A673 (cell line): ENCODE measurements at regions not wholly inside any gene's neighbourhood (a gene's known extent, or its start where the extent isn't known, plus 50 kb on each side); places are given as distances from the start of the nearest gene placed in this dataset.

Experiments
- BruUV-seq: library from RNA; stranded (reverse); fragments of 400-500 nt; replicated peaks from 2 replicates; lab custom pipeline; 2021; lab: Mats Ljungman, UMichigan
- CTCF ChIA-PET: fragments of 300-600 bp; sonication (Branson Sonifier 250); formaldehyde crosslinking; loops from one replicate; lab custom pipeline; 2022; ENCODE audit warnings: antibody characterized with exemption; lab: Charles Lee
- POLR2A ChIA-PET: fragments of 300-600 bp; sonication (Branson Sonifier 250); formaldehyde crosslinking; loops from one replicate; lab custom pipeline; 2022; ENCODE audit warnings: antibody characterized with exemption; ENCODE audit not compliant: low non-redundant PET; lab: Charles Lee
- DNase-seq: peaks from one replicate; pipeline ENCODE4 v3.0.0-alpha.2; 2015; ENCODE audit warnings: low spot score
- H3K27ac ChIP-seq: fragments of 200-600 bp; sonication (generic); 2 replicates; pipeline ENCODE4 v1.5.1; 2016; ENCODE audit warnings: mixed run types, low read depth, mild to moderate bottlenecking, mixed read lengths, antibody characterized with exemption, low read length; ENCODE audit not compliant: poor library complexity, severe bottlenecking
- H3K27me3 ChIP-seq: fragments of 200-600 bp; sonication (generic); replicated peaks from 2 replicates; pipeline ENCODE4 v1.6.1; 2017; ENCODE audit warnings: mixed run types, low read depth, mild to moderate bottlenecking, mixed read lengths, antibody characterized with exemption, low read length; ENCODE audit not compliant: insufficient read depth, poor library complexity
- H3K36me3 ChIP-seq: fragments of 200-600 bp; sonication (generic); 2 replicates; pipeline ENCODE4 v1.6.1; 2016; ENCODE audit warnings: mixed run types, mild to moderate bottlenecking, mixed read lengths, antibody characterized with exemption, low read length; ENCODE audit not compliant: insufficient read depth, poor library complexity, severe bottlenecking
- H3K4me1 ChIP-seq: fragments of 200-600 bp; sonication (generic); 2 replicates; pipeline ENCODE4 v1.6.1; 2017; ENCODE audit warnings: mixed run types, mild to moderate bottlenecking, mixed read lengths, antibody characterized with exemption, low read length; ENCODE audit not compliant: insufficient read depth, poor library complexity, severe bottlenecking
- H3K4me3 ChIP-seq: fragments of 200-600 bp; sonication (generic); 2 replicates; pipeline ENCODE4 v1.5.1; 2016; ENCODE audit warnings: low read depth, mixed run types, mild to moderate bottlenecking, mixed read lengths, low read length; ENCODE audit not compliant: poor library complexity, severe bottlenecking
- H3K9me3 ChIP-seq: fragments of 200-600 bp; sonication (generic); 2 replicates; pipeline ENCODE4 v1.6.1; 2016; ENCODE audit warnings: mixed run types, low read depth, mild to moderate bottlenecking, mixed read lengths, antibody characterized with exemption, low read length; ENCODE audit not compliant: poor library complexity, severe bottlenecking
- EZH2 ChIP-seq: fragments of 200-600 bp; sonication (generic); IDR thresholded peaks from 2 replicates; pipeline ENCODE4 v1.6.1; 2017; ENCODE audit warnings: borderline replicate concordance, low read depth, mild to moderate bottlenecking, mixed read lengths, antibody characterized with exemption, low read length; ENCODE audit not compliant: poor library complexity, severe bottlenecking
- intact Hi-C: fragments of 100-400 bp; cut with micrococcal nuclease; formaldehyde crosslinking; loops from one replicate; pipeline ENCODE4 v1.10.0; 2022; ENCODE audit not compliant: unreplicated experiment
- TF ChIP-seq, protein P1 (sequence below): fragments of 300-800, 200-600 bp; sonication (generic); conservative IDR thresholded peaks from 2 replicates; pipeline ENCODE4 v1.5.1; 2017; ENCODE audit warnings: low read depth, mild to moderate bottlenecking, antibody characterized with exemption, low read length, moderate library complexity, mixed read lengths

DNA sequence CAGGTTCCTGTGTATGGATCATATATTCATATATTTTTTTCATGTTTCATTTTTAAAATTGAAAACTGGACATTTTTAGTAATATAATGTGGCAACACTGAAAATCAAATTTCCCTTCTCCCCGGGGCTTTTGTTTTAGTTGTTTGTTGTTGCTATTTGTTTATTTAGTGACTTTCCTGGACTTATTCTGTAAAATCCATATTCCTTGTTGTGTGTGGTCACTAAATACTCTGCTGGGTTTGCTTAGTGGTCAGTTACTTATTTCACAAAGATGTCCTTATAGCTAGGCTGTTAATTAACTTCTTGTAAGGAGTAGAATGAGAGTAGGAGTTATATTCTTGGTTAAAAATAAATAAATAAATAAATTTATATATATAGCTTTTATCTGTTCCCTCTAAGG lies 121.6 kb upstream of the MED13L start:
- intact Hi-C loops, result no loop called here
- Histone ChIP-seq H3K27ac (no peak overlapping the region), H3K27me3 (no peaks in the 10 kb centered on the region), H3K9me3 (peaks cover 11% of the 10 kb centered on the region), H3K4me1 (no peaks in the 10 kb centered on the region), H3K4me3 (no peak overlapping the region), H3K36me3 (no peaks in the 10 kb centered on the region)
- CTCF ChIA-PET, result no interaction called here
- no peak for DNase-seq
- TF ChIP-seq EZH2, result no peak
- TF ChIP-seq, protein P1, sequence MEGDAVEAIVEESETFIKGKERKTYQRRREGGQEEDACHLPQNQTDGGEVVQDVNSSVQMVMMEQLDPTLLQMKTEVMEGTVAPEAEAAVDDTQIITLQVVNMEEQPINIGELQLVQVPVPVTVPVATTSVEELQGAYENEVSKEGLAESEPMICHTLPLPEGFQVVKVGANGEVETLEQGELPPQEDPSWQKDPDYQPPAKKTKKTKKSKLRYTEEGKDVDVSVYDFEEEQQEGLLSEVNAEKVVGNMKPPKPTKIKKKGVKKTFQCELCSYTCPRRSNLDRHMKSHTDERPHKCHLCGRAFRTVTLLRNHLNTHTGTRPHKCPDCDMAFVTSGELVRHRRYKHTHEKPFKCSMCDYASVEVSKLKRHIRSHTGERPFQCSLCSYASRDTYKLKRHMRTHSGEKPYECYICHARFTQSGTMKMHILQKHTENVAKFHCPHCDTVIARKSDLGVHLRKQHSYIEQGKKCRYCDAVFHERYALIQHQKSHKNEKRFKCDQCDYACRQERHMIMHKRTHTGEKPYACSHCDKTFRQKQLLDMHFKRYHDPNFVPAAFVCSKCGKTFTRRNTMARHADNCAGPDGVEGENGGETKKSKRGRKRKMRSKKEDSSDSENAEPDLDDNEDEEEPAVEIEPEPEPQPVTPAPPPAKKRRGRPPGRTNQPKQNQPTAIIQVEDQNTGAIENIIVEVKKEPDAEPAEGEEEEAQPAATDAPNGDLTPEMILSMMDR, result no peak
- POLR2A ChIA-PET, result no interaction called here
- BruUV-seq, result no TSS peak

DNA sequence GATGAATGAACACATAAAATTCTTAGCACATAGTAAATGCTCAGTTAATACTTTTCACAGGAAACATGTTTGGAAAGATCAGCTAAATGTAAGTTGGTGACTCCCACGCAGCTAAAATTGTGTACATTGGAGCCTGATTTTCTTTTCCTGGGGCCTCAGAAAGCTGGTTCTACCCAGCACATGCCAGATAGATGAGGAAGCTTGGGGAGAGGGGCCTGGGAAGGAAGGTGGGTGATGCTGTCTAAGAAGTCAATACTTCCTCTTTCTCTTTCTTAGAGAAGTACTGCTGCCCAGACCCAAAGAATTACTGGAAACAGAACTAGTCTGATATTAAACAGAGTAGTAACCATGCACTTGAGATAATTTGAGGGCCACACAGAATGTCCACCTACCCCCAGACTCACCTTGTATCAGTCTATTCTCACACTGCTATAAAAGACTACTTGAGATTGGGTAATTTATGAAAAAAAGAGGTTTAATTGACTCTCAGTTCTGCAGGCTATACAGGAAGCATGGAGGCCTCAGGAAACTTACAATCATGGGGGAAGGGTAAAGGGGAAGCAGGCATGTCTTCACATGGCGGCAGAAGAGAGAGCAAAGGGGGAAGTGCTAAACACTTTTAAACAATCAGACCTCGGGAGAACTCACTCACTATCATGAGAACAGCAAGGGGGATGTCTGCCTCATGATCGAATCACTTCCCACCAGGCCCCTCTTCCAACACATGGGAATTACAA lies 123.3 kb upstream of the MED13L start:
- DNase-seq, result no peak
- Histone ChIP-seq H3K9me3 (peaks cover 11% of the 10 kb centered on the region), H3K36me3 (no peaks in the 10 kb centered on the region), H3K27me3 (no peaks in the 10 kb centered on the region), H3K4me3 (no peak overlapping the region), H3K27ac (no peak overlapping the region), H3K4me1 (no peaks in the 10 kb centered on the region)
- BruUV-seq, result no TSS peak
- intact Hi-C loops, result no loop called here
- CTCF ChIA-PET, result no interaction called here
- POLR2A ChIA-PET, result no interaction called here
- TF ChIP-seq, protein P1, result no peak
- no peak for TF ChIP-seq EZH2

DNA sequence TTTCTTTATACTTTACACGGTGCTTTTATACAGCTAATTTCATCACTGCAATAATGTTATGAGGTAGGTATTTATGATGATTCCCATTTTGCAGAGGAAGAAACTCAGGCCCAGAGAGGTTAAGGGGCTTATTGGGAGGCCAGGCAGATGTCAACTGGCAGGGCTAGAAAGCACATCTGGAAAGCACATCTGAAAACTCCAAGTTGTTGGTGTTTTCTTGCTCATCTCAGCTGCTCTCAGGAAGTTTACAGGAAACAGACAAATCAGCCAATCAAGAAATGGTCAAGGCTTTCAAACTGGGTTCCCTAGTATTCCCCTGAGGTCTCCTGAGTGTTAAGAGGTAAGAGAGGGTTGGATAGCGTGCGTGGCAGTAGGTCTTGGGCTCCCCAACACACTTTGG lies 124.1 kb upstream of the MED13L start:
- Histone ChIP-seq H3K36me3 (no peaks in the 10 kb centered on the region), H3K27ac (no peak overlapping the region), H3K4me3 (no peak overlapping the region), H3K27me3 (no peaks in the 10 kb centered on the region), H3K4me1 (peaks cover 7% of the 10 kb centered on the region), H3K9me3 (peaks cover 11% of the 10 kb centered on the region)
- DNase-seq, result no peak
- intact Hi-C loops, result no loop called here
- TF ChIP-seq, protein P1, result no peak
- TF ChIP-seq EZH2, result no peak
- no TSS peak for BruUV-seq
- ChIA-PET POLR2A (no interaction called here), CTCF (no interaction called here)
